SU-DHL-6 (cell line): ENCODE measurements at regions not wholly inside any gene's neighbourhood (a gene's known extent, or its start where the extent isn't known, plus 50 kb on each side); places are given as distances from the start of the nearest gene placed in this dataset.

ENCODE experiments used
- CTCF ChIP-seq: fragments of 200-600 bp; sonication (generic); IDR thresholded peaks from one replicate; pipeline ENCODE4 v1.5.1; 2017; ENCODE audit warnings: antibody characterized with exemption, mild to moderate bottlenecking, low read length, moderate library complexity; ENCODE audit not compliant: insufficient read depth, poor library complexity, severe bottlenecking
- EZH2phosphoT487 ChIP-seq: fragments of 200-600 bp; sonication (generic), shearing (Covaris generic); conservative IDR thresholded peaks from 2 replicates; pipeline ENCODE4 v1.6.1; 2018; ENCODE audit warnings: mild to moderate bottlenecking, antibody characterized with exemption, low read length, moderate library complexity, mixed read lengths

DNA sequence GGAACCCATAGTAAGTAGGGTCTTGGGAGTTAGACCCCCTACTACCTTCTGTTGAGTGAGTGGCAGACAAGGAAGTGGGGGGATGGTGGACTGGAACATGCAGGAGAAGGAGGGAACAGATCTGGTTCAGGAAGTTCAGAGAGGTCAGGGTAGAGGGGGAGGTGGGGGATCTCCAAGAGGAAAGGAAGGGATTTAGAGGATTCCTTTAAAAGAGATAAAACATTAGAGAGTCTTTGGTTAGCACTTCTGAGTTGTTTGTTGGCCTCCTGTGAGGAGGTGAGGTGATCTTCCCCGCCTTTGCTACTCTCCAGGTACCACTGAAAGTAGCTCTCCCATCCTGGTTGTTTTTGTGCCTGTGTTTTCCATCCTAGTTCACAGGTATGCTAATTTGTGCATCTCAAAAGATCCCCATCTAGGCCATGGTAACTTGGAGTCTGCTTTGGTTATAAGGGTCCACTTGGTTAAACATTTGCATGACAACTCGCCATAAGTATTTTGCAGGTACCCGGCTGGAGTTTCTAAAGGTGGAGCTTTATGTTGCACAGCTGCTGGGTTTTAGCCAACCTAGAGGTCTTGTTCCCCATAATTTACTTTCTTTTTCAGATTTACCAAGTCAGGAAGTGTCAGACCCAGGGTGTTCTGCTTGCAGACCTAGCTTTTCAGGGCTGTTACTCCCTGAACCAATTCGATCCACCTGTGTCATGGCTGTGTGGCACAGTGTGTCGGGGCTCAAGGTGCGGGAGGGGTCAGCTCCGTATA, 79.3 kb upstream of the SORL1 start:
- no peak for TF ChIP-seq CTCF
- no peak for TF ChIP-seq EZH2phosphoT487
